ENCODE measurements at regions not wholly inside any gene's neighbourhood (a gene's known extent, or its start where the extent isn't known, plus 50 kb on each side); places are given as distances from the start of the nearest gene placed in this dataset.

DNA sequence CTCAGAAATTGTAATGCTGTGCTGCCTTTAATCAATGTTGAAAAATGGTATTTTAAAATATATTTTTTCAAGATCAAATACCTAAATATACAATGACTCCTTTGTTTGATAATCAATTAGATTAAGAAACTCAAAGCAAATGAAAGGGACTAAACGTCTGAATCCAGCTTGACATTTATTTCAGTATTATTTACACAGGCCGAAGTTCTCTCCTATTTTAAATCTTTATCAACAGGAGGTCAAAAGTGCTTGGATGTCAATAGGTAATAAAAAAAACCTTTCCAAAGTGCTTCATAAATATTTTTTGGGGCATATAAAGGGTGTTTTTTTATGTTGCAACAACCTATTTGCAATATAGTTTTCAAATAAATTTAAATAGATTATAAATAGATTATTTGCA is 1201.7 kb upstream of the SLC39A10 start:
- Histone ChIP-seq H3K27me3 (ENCODE audit: control insufficient read depth in 2 of 2, insufficient read depth in 2 of 2, low read length in 2 of 2) (no peaks in the 10 kb centered on the region), H2AFZ (ENCODE audit: low read depth, low read length) (no peak overlapping the region), H3K27ac (ENCODE audit: insufficient read depth, low read depth, low read length) (no peak overlapping the region), H3K4me3 (replicated peaks in 1 of 3; ENCODE audit: insufficient read depth in 1 of 3, low read depth in 1 of 3, low read length in 3 of 3) (no peak overlapping the region), H3K9me1 (replicated peaks; ENCODE audit: control insufficient read depth, extremely low read depth, insufficient read depth, low read length) (no peaks in the 10 kb centered on the region), H4K20me1 (replicated peaks; ENCODE audit: control insufficient read depth, extremely low read depth, insufficient read depth, low read length) (no peaks in the 10 kb centered on the region), H3K4me1 (ENCODE audit: control insufficient read depth, extremely low read depth, insufficient read depth, low read length) (no peaks in the 10 kb centered on the region), H3K36me3 (ENCODE audit: control insufficient read depth in 2 of 2, extremely low read depth in 1 of 2, insufficient read depth in 2 of 2, low read length in 2 of 2) (no peaks in the 10 kb centered on the region), H3K79me2 (ENCODE audit: control insufficient read depth, insufficient read depth, low read length) (no peaks in the 10 kb centered on the region), H3K4me2 (ENCODE audit: insufficient read depth, low read length) (no peak overlapping the region), H3K9me3 (replicated peaks; ENCODE audit: control insufficient read depth, insufficient read depth, low read length) (no peaks in the 10 kb centered on the region), H3K9ac (replicated peaks; ENCODE audit: extremely low read depth, insufficient read depth, low read length) (no peak overlapping the region)
- ChIA-PET POLR2A (no interaction called here), CTCF (no interaction called here)
- dilution Hi-C loops (cut with MboI; ENCODE audit: extremely low pct_ligation_motif_present, low sequenced_read_pairs): no loop called here
- FAIRE-seq (no peak), DNase-seq (ENCODE audit: low read depth, low spot score) (no peak)
- BruUV-seq (replicated peaks): no TSS peak
- TF ChIP-seq POLR2AphosphoS5 (IDR thresholded peaks at IDR 0.05; ENCODE audit: insufficient read depth, low read depth, low read length): no peak
- no peak for TF ChIP-seq EZH2 (IDR thresholded peaks at IDR 0.05; ENCODE audit: borderline replicate concordance, low read depth, low read length, severe bottlenecking)
- TF ChIP-seq FOS (IDR thresholded peaks at IDR 0.05; ENCODE audit: borderline replicate concordance, insufficient read depth, low read length): no peak
- no peak for TF ChIP-seq POLR2A (IDR thresholded peaks at IDR 0.05; ENCODE audit: low read depth, low read length)
- no peak for TF ChIP-seq JUN (IDR thresholded peaks at IDR 0.05; ENCODE audit: borderline replicate concordance, insufficient read depth, insufficient read length, low read depth)
- no peak for TF ChIP-seq GATA2 (IDR thresholded peaks at IDR 0.05; ENCODE audit: insufficient read depth, insufficient read length, low read depth, low read length)
- TF ChIP-seq, protein P1, sequence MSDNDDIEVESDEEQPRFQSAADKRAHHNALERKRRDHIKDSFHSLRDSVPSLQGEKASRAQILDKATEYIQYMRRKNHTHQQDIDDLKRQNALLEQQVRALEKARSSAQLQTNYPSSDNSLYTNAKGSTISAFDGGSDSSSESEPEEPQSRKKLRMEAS (IDR thresholded peaks at IDR 0.05; ENCODE audit: insufficient read depth, insufficient read length): no peak
- TF ChIP-seq, protein P2, sequence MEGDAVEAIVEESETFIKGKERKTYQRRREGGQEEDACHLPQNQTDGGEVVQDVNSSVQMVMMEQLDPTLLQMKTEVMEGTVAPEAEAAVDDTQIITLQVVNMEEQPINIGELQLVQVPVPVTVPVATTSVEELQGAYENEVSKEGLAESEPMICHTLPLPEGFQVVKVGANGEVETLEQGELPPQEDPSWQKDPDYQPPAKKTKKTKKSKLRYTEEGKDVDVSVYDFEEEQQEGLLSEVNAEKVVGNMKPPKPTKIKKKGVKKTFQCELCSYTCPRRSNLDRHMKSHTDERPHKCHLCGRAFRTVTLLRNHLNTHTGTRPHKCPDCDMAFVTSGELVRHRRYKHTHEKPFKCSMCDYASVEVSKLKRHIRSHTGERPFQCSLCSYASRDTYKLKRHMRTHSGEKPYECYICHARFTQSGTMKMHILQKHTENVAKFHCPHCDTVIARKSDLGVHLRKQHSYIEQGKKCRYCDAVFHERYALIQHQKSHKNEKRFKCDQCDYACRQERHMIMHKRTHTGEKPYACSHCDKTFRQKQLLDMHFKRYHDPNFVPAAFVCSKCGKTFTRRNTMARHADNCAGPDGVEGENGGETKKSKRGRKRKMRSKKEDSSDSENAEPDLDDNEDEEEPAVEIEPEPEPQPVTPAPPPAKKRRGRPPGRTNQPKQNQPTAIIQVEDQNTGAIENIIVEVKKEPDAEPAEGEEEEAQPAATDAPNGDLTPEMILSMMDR (IDR thresholded peaks at IDR 0.05; ENCODE audit: extremely low read depth in 1 of 2, insufficient read depth in 1 of 2, low read depth in 1 of 2, low read length in 2 of 2): no peak
- TF ChIP-seq MYC (IDR thresholded peaks at IDR 0.05; ENCODE audit: low read depth, low read length): no peak
- intact Hi-C loops (cut with micrococcal nuclease): no loop called here

Measured in endothelial cell of umbilical vein (primary cell).